ENCODE measurements at regions not wholly inside any gene's neighbourhood (a gene's known extent, or its start where the extent isn't known, plus 50 kb on each side); places are given as distances from the start of the nearest gene placed in this dataset.
"Not testable (repeated sequence)": the region's sequence is repeated elsewhere in the genome, so short reads cannot be mapped to it uniquely, and the experiment has no call there.

GRCh38 chr3:143901105-143901504 lies 52.8 kb upstream of the SLC9A9 start:
- peaks cover 0 to 5% (median 0%) of the 10 kb centered on the region in 3 donors for H3K27me3 Mint-ChIP-seq
- H3K27ac Mint-ChIP-seq: peak overlapping the region in 1 of 6 donors; percentile 2
- H3K9me3 Mint-ChIP-seq: no peaks in the 10 kb centered on the region
- H3K4me3 Mint-ChIP-seq: no peak overlapping the region
- DNase-seq (no peak), ATAC-seq (ENCODE audit: low read depth in 2 of 2) (no peak)
- H3K36me3 Mint-ChIP-seq: no peaks in the 10 kb centered on the region
- H3K4me1 Mint-ChIP-seq: peaks cover 3 to 16% (median 7%) of the 10 kb centered on the region in 3 donors

GRCh38 chr3:143902210-143902609 lies 53.9 kb upstream of the SLC9A9 start:
- DNase-seq: no peak
- Mint-ChIP-seq H3K9me3 (no peaks in the 10 kb centered on the region), H3K27ac (no peak overlapping the region), H3K4me3 (no peak overlapping the region), H3K27me3 (peaks cover 0 to 5% (median 0%) of the 10 kb centered on the region in 3 donors), H3K36me3 (no peaks in the 10 kb centered on the region), H3K4me1 (peaks cover 3 to 16% (median 7%) of the 10 kb centered on the region in 3 donors)
- ATAC-seq (ENCODE audit: low read depth in 2 of 2): peak in 1 of 2 donors; percentile 35

GRCh38 chr3:143910756-143911155 lies 60.9 kb upstream of the DIPK2A start:
- Mint-ChIP-seq H3K4me1 (peaks cover 3 to 5% (median 4%) of the 10 kb centered on the region in 3 donors), H3K27me3 (peaks cover 0 to 4% (median 0%) of the 10 kb centered on the region in 3 donors), H3K36me3 (no peaks in the 10 kb centered on the region), H3K4me3 (no peak overlapping the region), H3K27ac (no peak overlapping the region), H3K9me3 (no peaks in the 10 kb centered on the region)
- DNase-seq (no peak), ATAC-seq (ENCODE audit: low read depth in 2 of 2) (no peak)

GRCh38 chr3:143914257-143914656 lies 57.4 kb upstream of the DIPK2A start:
- H3K27me3 Mint-ChIP-seq: peaks cover 0 to 4% (median 0%) of the 10 kb centered on the region in 3 donors
- H3K4me1 Mint-ChIP-seq: peaks cover 11 to 13% (median 11%) of the 10 kb centered on the region in 3 donors
- H3K4me3 Mint-ChIP-seq: peak overlapping the region in 1 of 8 donors; percentile 24
- H3K27ac Mint-ChIP-seq: peak overlapping the region in 2 of 6 donors; percentile 18 to 37
- DNase-seq: no peak
- no peak for ATAC-seq (ENCODE audit: low read depth in 2 of 2)
- no peaks in the 10 kb centered on the region for H3K36me3 Mint-ChIP-seq
- peaks cover 0 to 1% (median 0%) of the 10 kb centered on the region in 7 donors for H3K9me3 Mint-ChIP-seq

GRCh38 chr3:143918848-143919247 lies 52.8 kb upstream of the DIPK2A start:
- Mint-ChIP-seq H3K9me3 (peaks cover 0 to 9% (median 3%) of the 10 kb centered on the region in 7 donors), H3K4me1 (peaks cover 42 to 54% (median 53%) of the 10 kb centered on the region in 3 donors), H3K4me3 (peak overlapping the region in 1 of 8 donors; percentile 41), H3K27me3 (no peaks in the 10 kb centered on the region), H3K36me3 (no peaks in the 10 kb centered on the region), H3K27ac (peak overlapping the region in 4 of 6 donors; percentile 11 to 92 (median 72))
- no peak for DNase-seq
- no peak for ATAC-seq (ENCODE audit: low read depth in 2 of 2)

- peaks cover 0 to 12% (median 6%) of the 10 kb centered on the region in 7 donors for H3K9me3 Mint-ChIP-seq
- peak; percentile 50 for DNase-seq
- H3K27me3 Mint-ChIP-seq, H3K36me3 Mint-ChIP-seq: not testable (repeated sequence)
- H3K27ac Mint-ChIP-seq: peak overlapping the region; percentile 1 to 78 (median 68)
- H3K4me1 Mint-ChIP-seq: peaks cover 61 to 74% (median 71%) of the 10 kb centered on the region in 3 donors
- H3K4me3 Mint-ChIP-seq: peak overlapping the region in 5 of 8 donors; percentile 15 to 71 (median 23)
- ATAC-seq (ENCODE audit: low read depth in 2 of 2): peak; percentile 52 to 61
Measured at GRCh38 chr3:143921176-143921575, 50.4 kb upstream of the DIPK2A start.

Data from naive B cell (primary cell).